ENCODE measurements at regions not wholly inside any gene's neighbourhood (a gene's known extent, or its start where the extent isn't known, plus 50 kb on each side); places are given as distances from the start of the nearest gene placed in this dataset.

DNA sequence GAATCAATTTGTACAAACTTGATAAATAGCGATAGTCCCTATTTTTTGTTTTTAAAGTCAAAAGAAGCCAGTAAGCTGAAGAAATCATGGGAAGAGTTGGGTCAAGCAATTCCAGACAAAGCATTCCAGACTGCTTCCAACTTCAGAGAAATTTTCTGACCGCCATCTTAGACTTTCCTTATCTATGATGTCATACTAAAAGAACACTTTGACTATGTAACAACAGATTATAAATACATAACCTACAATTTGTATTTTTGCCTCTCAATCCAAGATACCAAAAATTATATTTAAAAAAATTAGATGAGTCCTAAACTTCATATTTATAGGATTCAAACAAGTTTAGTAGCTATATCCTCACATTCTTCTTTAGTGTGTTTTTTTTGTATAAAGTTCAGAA lies 286.2 kb upstream of the KCNH8 start:
- TF ChIP-seq, protein P1, sequence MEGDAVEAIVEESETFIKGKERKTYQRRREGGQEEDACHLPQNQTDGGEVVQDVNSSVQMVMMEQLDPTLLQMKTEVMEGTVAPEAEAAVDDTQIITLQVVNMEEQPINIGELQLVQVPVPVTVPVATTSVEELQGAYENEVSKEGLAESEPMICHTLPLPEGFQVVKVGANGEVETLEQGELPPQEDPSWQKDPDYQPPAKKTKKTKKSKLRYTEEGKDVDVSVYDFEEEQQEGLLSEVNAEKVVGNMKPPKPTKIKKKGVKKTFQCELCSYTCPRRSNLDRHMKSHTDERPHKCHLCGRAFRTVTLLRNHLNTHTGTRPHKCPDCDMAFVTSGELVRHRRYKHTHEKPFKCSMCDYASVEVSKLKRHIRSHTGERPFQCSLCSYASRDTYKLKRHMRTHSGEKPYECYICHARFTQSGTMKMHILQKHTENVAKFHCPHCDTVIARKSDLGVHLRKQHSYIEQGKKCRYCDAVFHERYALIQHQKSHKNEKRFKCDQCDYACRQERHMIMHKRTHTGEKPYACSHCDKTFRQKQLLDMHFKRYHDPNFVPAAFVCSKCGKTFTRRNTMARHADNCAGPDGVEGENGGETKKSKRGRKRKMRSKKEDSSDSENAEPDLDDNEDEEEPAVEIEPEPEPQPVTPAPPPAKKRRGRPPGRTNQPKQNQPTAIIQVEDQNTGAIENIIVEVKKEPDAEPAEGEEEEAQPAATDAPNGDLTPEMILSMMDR (IDR thresholded peaks at IDR 0.05; ENCODE audit: borderline replicate concordance, extremely low read depth, low read length, poor library complexity, severe bottlenecking): no peak
- no peak for TF ChIP-seq EZH2 (IDR thresholded peaks at IDR 0.05; ENCODE audit: borderline replicate concordance, low read depth, low read length, severe bottlenecking)

Data from DND-41 (cell line).